Body of pancreas (tissue), 4 donors: ENCODE measurements at regions not wholly inside any gene's neighbourhood (a gene's known extent, or its start where the extent isn't known, plus 50 kb on each side); places are given as distances from the start of the nearest gene placed in this dataset.

Experiments used
- ATAC-seq: fragments of 150-250 bp; one replicate; pipeline ENCODE4 v1.9.1; 2016
- DNase-seq, 4 donors: peaks; one replicate each; pipeline ENCODE4 v3.0.0-alpha.2; 2019
- H3K27ac ChIP-seq, 4 donors: fragments of 200-600 bp; sonication (generic); 1 replicate in 3 of 4; 2 replicates in 1 of 4; pipeline versions ENCODE4 v1.5.1 to v1.6.1; 2016 to 2019; ENCODE audit warnings: mild to moderate bottlenecking in 1 of 4, mixed read lengths in 1 of 4, moderate library complexity in 1 of 4
- H3K27me3 ChIP-seq, 2 donors: fragments of 200-600 bp; sonication (generic); one replicate each; pipeline ENCODE4 v1.6.0; 2016; ENCODE audit warnings: mild to moderate bottlenecking in 1 of 2
- H3K36me3 ChIP-seq, 2 donors: fragments of 200-600 bp; sonication (generic); replicated peaks in 1 of 2; 2 replicates each; pipeline ENCODE4 v1.5.1; 2016; ENCODE audit warnings: low read depth in 2 of 2; ENCODE audit not compliant: insufficient read depth in 1 of 2
- H3K4me1 ChIP-seq: fragments of 200-600 bp; sonication (generic); one replicate; pipeline ENCODE4 v1.6.0; 2016
- H3K4me3 ChIP-seq, 2 donors: fragments of 200-600 bp; sonication (generic); 1 replicate in 1 of 2; 2 replicates in 1 of 2; pipeline ENCODE4 v1.5.1; 2016 to 2019
- H3K9me3 ChIP-seq, 3 donors: fragments of 200-600 bp; sonication (generic); 1 replicate in 2 of 3; 2 replicates in 1 of 3; pipeline ENCODE4 v1.5.1; 2016
- CTCF ChIP-seq, 7 experiments: fragments of 450-650 bp in 4 of 7; fragments of 200-600 bp in 3 of 7; sonication (generic) in 3 of 7; IDR thresholded peaks; one replicate each; pipeline ENCODE4 v1.5.1; 2016 to 2019; ENCODE audit warnings: antibody characterized with exemption in 7 of 7
- POLR2A ChIP-seq, 3 donors: fragments of 450-650 bp; IDR thresholded peaks; one replicate each; pipeline ENCODE4 v1.6.1; 2016; ENCODE audit warnings: antibody characterized with exemption in 3 of 3, mild to moderate bottlenecking in 2 of 3
- WGBS, 2 donors: methylation state at CpG; one replicate each; pipeline ENCODE4 v1.1.5; 2017; 5-methylcytosine and 5-hydroxymethylcytosine counted together
- intact Hi-C: fragments of 100-400 bp; cut with DNase I; formaldehyde crosslinking; loops from one replicate; pipeline ENCODE4 v1.15.1; 2023

- WGBS, 2 donors = 54 to 66% methylated on average over 3 of the region's 3 CpGs
- no peaks in the 10 kb centered on the region for H3K9me3 ChIP-seq
- TF ChIP-seq POLR2A (IDR thresholded peaks at IDR 0.05) = no peak
- H3K27ac ChIP-seq = no peak overlapping the region
- no peak for ATAC-seq
- no peaks in the 10 kb centered on the region for H3K4me1 ChIP-seq
- no peak for DNase-seq
- no peaks in the 10 kb centered on the region for H3K27me3 ChIP-seq
- intact Hi-C loops = no loop called here
- no peaks in the 10 kb centered on the region for H3K36me3 ChIP-seq
- H3K4me3 ChIP-seq = no peak overlapping the region
Measured at GRCh38 chr4:31427691-31428090, 707.5 kb downstream of the PCDH7 start.

GRCh38 chr4:31442236-31442635 is 722.1 kb downstream of the PCDH7 start:
- 68% methylated on average over 11 of the region's 11 CpGs for WGBS, 2 donors
- TF ChIP-seq POLR2A (IDR thresholded peaks at IDR 0.05) = no peak
- no peak for TF ChIP-seq CTCF (IDR thresholded peaks at IDR 0.05)
- Histone ChIP-seq H3K4me1 (no peaks in the 10 kb centered on the region), H3K27me3 (no peaks in the 10 kb centered on the region), H3K27ac (no peak overlapping the region), H3K36me3 (no peaks in the 10 kb centered on the region), H3K4me3 (no peak overlapping the region), H3K9me3 (no peaks in the 10 kb centered on the region)
- intact Hi-C loops = no loop called here
- no peak for ATAC-seq
- DNase-seq = no peak

GRCh38 chr4:31445526-31445925 is 725.4 kb downstream of the PCDH7 start:
- Histone ChIP-seq H3K27me3 (no peaks in the 10 kb centered on the region), H3K36me3 (no peaks in the 10 kb centered on the region), H3K4me1 (no peaks in the 10 kb centered on the region), H3K27ac (no peak overlapping the region), H3K9me3 (no peaks in the 10 kb centered on the region), H3K4me3 (no peak overlapping the region)
- ATAC-seq (no peak), DNase-seq (no peak)
- no peak for TF ChIP-seq POLR2A (IDR thresholded peaks at IDR 0.05)
- TF ChIP-seq CTCF (IDR thresholded peaks at IDR 0.05) = no peak
- 73 to 77% methylated on average over 3 of the region's 3 CpGs for WGBS, 2 donors
- intact Hi-C loops = no loop called here

- H3K9me3 ChIP-seq = no peaks in the 10 kb centered on the region
- no peak overlapping the region for H3K4me3 ChIP-seq
- H3K4me1 ChIP-seq = no peaks in the 10 kb centered on the region
- TF ChIP-seq CTCF (IDR thresholded peaks at IDR 0.05) = no peak
- no peak for TF ChIP-seq POLR2A (IDR thresholded peaks at IDR 0.05)
- intact Hi-C loops = no loop called here
- ATAC-seq (no peak), DNase-seq (no peak)
- H3K27ac ChIP-seq = no peak overlapping the region
- H3K36me3 ChIP-seq = no peaks in the 10 kb centered on the region
- no peaks in the 10 kb centered on the region for H3K27me3 ChIP-seq
Measured at GRCh38 chr4:31455612-31456011, 735.4 kb downstream of the PCDH7 start.

GRCh38 chr4:31458813-31459212 is 738.6 kb downstream of the PCDH7 start:
- DNase-seq = no peak
- no peak overlapping the region for H3K4me3 ChIP-seq
- intact Hi-C loops = no loop called here
- H3K27me3 ChIP-seq = no peaks in the 10 kb centered on the region
- TF ChIP-seq POLR2A (IDR thresholded peaks at IDR 0.05) = no peak
- no peak for TF ChIP-seq CTCF (IDR thresholded peaks at IDR 0.05)
- H3K27ac ChIP-seq = no peak overlapping the region
- no peak for ATAC-seq
- no peaks in the 10 kb centered on the region for H3K36me3 ChIP-seq
- 70 to 82% methylated on average over 4 of the region's 4 CpGs for WGBS, 2 donors
- no peaks in the 10 kb centered on the region for H3K4me1 ChIP-seq
- H3K9me3 ChIP-seq = no peaks in the 10 kb centered on the region
